HepG2 (cell line): ENCODE measurements at regions not wholly inside any gene's neighbourhood (a gene's known extent, or its start where the extent isn't known, plus 50 kb on each side); places are given as distances from the start of the nearest gene placed in this dataset.

Experiments used
- MTF1 ChIP-seq: sonication (generic); formaldehyde crosslinking; IDR thresholded peaks from 2 replicates; pipeline ENCODE4 v1.5.0; 2020; ENCODE audit warnings: missing genetic modification reagents
- RCOR2 ChIP-seq: IDR thresholded peaks from 2 replicates; pipeline ENCODE4 v1.6.1; 2016; ENCODE audit warnings: missing biosample characterization, missing genetic modification reagents
- TERF1 ChIP-seq: sonication (generic); formaldehyde crosslinking; IDR thresholded peaks from 2 replicates; pipeline ENCODE4 v1.8.0; 2022; ENCODE audit warnings: mild to moderate bottlenecking, missing genetic modification reagents, moderate library complexity
- ZNF138 ChIP-seq: sonication (generic); formaldehyde crosslinking; IDR thresholded peaks from 2 replicates; pipeline ENCODE4 v1.5.0; 2020; ENCODE audit warnings: mild to moderate bottlenecking, low read depth, missing genetic modification reagents
- TF ChIP-seq, protein P1 (sequence below): sonication (generic); formaldehyde crosslinking; IDR thresholded peaks from 2 replicates; pipeline ENCODE4 v1.4.0; 2020; ENCODE audit warnings: missing genetic modification reagents, borderline replicate concordance
- TF ChIP-seq, protein P2 (sequence below): sonication (generic); formaldehyde crosslinking; IDR thresholded peaks from 2 replicates; pipeline ENCODE4 v1.5.1; 2020; ENCODE audit warnings: mild to moderate bottlenecking, missing genetic modification reagents, borderline replicate concordance
- TF ChIP-seq, protein P3 (sequence below): sonication (generic); formaldehyde crosslinking; IDR thresholded peaks from 2 replicates; pipeline ENCODE4 v1.4.0; 2020; ENCODE audit warnings: mild to moderate bottlenecking, missing genetic modification reagents

DNA sequence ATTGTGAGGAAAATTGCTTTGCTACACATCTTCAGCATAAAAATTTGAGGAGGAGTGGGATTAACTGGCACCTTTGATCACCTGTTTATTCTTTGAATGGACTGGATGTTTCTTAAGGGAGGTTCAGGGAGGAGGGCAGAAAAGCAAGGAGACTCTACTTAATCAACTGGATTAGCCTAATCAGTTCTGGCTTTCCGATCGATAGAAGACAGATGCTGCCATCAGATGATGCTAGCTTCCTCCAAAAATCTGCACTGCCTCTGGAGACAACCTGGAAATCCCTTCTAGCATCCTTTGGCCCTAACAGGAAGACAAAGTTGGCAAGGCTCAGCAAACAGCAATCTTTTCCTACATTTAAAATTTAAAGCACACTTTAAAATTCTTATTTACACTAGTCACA lies 197.8 kb downstream of the EBLN2 start (continued):
- TF ChIP-seq, protein P1, sequence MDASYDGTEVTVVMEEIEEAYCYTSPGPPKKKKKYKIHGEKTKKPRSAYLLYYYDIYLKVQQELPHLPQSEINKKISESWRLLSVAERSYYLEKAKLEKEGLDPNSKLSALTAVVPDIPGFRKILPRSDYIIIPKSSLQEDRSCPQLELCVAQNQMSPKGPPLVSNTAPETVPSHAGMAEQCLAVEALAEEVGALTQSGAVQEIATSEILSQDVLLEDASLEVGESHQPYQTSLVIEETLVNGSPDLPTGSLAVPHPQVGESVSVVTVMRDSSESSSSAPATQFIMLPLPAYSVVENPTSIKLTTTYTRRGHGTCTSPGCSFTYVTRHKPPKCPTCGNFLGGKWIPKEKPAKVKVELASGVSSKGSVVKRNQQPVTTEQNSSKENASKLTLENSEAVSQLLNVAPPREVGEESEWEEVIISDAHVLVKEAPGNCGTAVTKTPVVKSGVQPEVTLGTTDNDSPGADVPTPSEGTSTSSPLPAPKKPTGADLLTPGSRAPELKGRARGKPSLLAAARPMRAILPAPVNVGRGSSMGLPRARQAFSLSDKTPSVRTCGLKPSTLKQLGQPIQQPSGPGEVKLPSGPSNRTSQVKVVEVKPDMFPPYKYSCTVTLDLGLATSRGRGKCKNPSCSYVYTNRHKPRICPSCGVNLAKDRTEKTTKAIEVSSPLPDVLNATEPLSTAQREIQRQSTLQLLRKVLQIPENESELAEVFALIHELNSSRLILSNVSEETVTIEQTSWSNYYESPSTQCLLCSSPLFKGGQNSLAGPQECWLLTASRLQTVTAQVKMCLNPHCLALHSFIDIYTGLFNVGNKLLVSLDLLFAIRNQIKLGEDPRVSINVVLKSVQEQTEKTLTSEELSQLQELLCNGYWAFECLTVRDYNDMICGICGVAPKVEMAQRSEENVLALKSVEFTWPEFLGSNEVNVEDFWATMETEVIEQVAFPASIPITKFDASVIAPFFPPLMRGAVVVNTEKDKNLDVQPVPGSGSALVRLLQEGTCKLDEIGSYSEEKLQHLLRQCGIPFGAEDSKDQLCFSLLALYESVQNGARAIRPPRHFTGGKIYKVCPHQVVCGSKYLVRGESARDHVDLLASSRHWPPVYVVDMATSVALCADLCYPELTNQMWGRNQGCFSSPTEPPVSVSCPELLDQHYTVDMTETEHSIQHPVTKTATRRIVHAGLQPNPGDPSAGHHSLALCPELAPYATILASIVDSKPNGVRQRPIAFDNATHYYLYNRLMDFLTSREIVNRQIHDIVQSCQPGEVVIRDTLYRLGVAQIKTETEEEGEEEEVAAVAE: no peak
- no peak for TF ChIP-seq ZNF138 (CRISPR knock-in tag)
- no peak for TF ChIP-seq TERF1 (CRISPR knock-in tag)
- no peak for TF ChIP-seq RCOR2 (CRISPR knock-in tag)
- TF ChIP-seq, protein P2, sequence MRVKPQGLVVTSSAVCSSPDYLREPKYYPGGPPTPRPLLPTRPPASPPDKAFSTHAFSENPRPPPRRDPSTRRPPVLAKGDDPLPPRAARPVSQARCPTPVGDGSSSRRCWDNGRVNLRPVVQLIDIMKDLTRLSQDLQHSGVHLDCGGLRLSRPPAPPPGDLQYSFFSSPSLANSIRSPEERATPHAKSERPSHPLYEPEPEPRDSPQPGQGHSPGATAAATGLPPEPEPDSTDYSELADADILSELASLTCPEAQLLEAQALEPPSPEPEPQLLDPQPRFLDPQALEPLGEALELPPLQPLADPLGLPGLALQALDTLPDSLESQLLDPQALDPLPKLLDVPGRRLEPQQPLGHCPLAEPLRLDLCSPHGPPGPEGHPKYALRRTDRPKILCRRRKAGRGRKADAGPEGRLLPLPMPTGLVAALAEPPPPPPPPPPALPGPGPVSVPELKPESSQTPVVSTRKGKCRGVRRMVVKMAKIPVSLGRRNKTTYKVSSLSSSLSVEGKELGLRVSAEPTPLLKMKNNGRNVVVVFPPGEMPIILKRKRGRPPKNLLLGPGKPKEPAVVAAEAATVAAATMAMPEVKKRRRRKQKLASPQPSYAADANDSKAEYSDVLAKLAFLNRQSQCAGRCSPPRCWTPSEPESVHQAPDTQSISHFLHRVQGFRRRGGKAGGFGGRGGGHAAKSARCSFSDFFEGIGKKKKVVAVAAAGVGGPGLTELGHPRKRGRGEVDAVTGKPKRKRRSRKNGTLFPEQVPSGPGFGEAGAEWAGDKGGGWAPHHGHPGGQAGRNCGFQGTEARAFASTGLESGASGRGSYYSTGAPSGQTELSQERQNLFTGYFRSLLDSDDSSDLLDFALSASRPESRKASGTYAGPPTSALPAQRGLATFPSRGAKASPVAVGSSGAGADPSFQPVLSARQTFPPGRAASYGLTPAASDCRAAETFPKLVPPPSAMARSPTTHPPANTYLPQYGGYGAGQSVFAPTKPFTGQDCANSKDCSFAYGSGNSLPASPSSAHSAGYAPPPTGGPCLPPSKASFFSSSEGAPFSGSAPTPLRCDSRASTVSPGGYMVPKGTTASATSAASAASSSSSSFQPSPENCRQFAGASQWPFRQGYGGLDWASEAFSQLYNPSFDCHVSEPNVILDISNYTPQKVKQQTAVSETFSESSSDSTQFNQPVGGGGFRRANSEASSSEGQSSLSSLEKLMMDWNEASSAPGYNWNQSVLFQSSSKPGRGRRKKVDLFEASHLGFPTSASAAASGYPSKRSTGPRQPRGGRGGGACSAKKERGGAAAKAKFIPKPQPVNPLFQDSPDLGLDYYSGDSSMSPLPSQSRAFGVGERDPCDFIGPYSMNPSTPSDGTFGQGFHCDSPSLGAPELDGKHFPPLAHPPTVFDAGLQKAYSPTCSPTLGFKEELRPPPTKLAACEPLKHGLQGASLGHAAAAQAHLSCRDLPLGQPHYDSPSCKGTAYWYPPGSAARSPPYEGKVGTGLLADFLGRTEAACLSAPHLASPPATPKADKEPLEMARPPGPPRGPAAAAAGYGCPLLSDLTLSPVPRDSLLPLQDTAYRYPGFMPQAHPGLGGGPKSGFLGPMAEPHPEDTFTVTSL (CRISPR knock-in tag): no peak
- no peak for TF ChIP-seq MTF1
- TF ChIP-seq, protein P3, sequence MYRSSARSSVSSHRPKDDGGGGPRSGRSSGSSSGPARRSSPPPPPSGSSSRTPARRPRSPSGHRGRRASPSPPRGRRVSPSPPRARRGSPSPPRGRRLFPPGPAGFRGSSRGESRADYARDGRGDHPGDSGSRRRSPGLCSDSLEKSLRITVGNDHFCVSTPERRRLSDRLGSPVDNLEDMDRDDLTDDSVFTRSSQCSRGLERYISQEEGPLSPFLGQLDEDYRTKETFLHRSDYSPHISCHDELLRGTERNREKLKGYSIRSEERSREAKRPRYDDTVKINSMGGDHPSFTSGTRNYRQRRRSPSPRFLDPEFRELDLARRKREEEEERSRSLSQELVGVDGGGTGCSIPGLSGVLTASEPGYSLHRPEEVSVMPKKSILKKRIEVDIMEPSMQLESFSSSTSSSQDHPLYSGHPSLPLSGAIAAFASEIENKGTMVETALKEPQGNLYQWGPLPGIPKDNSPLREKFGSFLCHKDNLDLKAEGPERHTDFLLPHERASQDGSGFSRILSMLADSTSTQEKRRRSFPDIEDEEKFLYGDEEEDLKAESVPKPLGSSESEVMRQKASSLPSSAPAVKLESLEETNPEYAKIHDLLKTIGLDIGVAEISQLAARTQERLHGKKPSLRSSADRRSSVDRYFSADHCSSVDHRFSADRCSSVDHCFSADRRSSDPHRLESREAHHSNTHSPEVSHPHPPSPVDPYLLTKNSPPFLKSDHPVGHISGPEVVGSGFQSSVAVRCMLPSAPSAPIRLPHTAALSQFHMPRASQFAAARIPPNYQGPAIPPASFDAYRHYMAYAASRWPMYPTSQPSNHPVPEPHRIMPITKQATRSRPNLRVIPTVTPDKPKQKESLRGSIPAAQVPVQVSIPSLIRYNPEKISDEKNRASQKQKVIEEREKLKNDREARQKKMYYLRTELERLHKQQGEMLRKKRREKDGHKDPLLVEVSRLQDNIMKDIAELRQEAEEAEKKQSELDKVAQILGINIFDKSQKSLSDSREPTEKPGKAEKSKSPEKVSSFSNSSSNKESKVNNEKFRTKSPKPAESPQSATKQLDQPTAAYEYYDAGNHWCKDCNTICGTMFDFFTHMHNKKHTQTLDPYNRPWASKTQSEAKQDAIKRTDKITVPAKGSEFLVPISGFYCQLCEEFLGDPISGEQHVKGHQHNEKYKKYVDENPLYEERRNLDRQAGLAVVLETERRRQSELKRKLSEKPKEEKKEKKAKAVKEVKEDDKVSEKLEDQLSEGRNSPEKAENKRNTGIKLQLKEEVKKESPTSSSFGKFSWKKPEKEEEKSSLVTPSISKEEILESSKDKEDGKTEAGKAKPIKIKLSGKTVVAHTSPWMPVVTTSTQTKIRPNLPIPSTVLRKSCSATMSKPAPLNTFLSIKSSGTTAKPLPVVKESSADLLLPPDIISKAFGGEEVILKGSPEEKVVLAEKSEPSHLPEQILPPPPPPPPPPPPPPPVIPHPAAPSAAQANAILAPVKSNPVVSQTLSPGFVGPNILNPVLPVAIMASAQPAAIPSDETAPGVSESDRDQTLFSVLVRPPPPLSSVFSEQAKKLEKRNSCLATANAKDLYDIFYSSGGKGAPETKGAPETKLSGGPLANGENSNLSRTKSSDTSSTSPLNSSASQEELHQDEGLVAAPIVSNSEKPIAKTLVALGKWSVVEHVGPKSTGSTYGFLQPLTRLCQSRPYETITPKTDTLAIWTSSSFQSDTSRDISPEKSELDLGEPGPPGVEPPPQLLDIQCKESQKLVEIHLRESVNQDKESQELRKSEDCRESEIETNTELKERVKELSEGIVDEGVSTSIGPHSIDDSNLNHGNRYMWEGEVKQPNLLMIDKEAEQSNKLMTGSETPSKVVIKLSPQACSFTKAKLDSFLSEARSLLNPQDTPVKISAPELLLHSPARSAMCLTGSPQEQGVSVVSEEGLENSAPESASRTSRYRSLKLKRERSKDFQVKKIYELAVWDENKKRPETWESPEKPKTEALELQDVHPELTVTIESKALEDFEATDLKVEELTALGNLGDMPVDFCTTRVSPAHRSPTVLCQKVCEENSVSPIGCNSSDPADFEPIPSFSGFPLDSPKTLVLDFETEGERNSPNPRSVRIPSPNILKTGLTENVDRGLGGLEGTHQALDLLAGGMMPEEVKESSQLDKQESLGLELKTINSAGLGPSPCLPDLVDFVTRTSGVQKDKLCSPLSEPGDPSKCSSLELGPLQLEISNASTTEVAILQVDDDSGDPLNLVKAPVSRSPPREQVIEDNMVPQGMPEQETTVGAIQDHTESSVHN: no peak
